OCI-LY7 (cell line): ENCODE measurements at regions not wholly inside any gene's neighbourhood (a gene's known extent, or its start where the extent isn't known, plus 50 kb on each side); places are given as distances from the start of the nearest gene placed in this dataset.

Experiments used
- BruUV-seq: library from RNA; stranded (reverse); fragments of 400-500 nt; replicated peaks from 2 replicates; lab custom pipeline; 2021; lab: Mats Ljungman, UMichigan
- CTCF ChIA-PET: fragments of 300-600 bp; sonication (Branson Sonifier 250); formaldehyde crosslinking; loops from one replicate; lab custom pipeline; 2022; ENCODE audit warnings: antibody characterized with exemption; ENCODE audit not compliant: unreplicated experiment; lab: Charles Lee
- POLR2A ChIA-PET: fragments of 300-600 bp; sonication (Branson Sonifier 250); formaldehyde crosslinking; loops from one replicate; lab custom pipeline; 2022; ENCODE audit warnings: antibody characterized with exemption; lab: Charles Lee
- DNase-seq: peaks from one replicate; pipeline ENCODE4 v3.0.0-alpha.2; 2015; ENCODE audit warnings: low spot score
- H2AFZ ChIP-seq: fragments of 200-600 bp; sonication (generic), shearing (Covaris generic); 2 replicates; pipeline ENCODE4 v1.6.1; 2014; ENCODE audit warnings: mild to moderate bottlenecking, antibody characterized with exemption, low read length, moderate library complexity
- H3K27ac ChIP-seq: fragments of 200-600 bp; sonication (generic); 2 replicates; pipeline ENCODE4 v1.5.1; 2014; ENCODE audit warnings: mixed run types, low read depth, mild to moderate bottlenecking, moderate library complexity, low read length, inconsistent platforms; ENCODE audit not compliant: poor library complexity, severe bottlenecking
- H3K36me3 ChIP-seq: fragments of 200-600 bp; sonication (generic); 2 replicates; pipeline ENCODE4 v1.6.1; 2014; ENCODE audit warnings: mild to moderate bottlenecking, antibody characterized with exemption, low read length, moderate library complexity, mixed read lengths; ENCODE audit not compliant: insufficient read depth
- H3K4me1 ChIP-seq: fragments of 200-600 bp; sonication (generic); 2 replicates; pipeline ENCODE4 v1.5.1; 2014; ENCODE audit warnings: mild to moderate bottlenecking, low read length; ENCODE audit not compliant: insufficient read depth, poor library complexity, severe bottlenecking
- H3K4me2 ChIP-seq: fragments of 200-600 bp; sonication (generic); 2 replicates; pipeline ENCODE4 v1.6.1; 2014; ENCODE audit warnings: mild to moderate bottlenecking, low read length
- H3K4me3 ChIP-seq: fragments of 200-600 bp; sonication (generic); 2 replicates; pipeline ENCODE4 v1.5.1; 2014; ENCODE audit warnings: mild to moderate bottlenecking, low read depth, low read length; ENCODE audit not compliant: poor library complexity, severe bottlenecking
- H3K79me2 ChIP-seq: fragments of 200-600 bp; sonication (generic); 2 replicates; pipeline ENCODE4 v1.6.1; 2016; ENCODE audit warnings: low read depth, mild to moderate bottlenecking, low read length, moderate library complexity, mixed read lengths; ENCODE audit not compliant: insufficient read depth
- H3K9me2 ChIP-seq: fragments of 200-600 bp; sonication (generic); 2 replicates; pipeline ENCODE4 v1.6.1; 2016; ENCODE audit warnings: mild to moderate bottlenecking, low read length, mixed read lengths; ENCODE audit not compliant: insufficient read depth
- H3K9me3 ChIP-seq: fragments of 200-600 bp; sonication (generic); 2 replicates; pipeline ENCODE4 v1.6.1; 2014; ENCODE audit warnings: mild to moderate bottlenecking, mixed run types, low read length, mixed read lengths
- H4K20me1 ChIP-seq: fragments of 200-600 bp; sonication (generic); 2 replicates; pipeline ENCODE4 v1.6.1; 2014; ENCODE audit warnings: mild to moderate bottlenecking, antibody characterized with exemption, low read length, moderate library complexity, mixed read lengths; ENCODE audit not compliant: insufficient read depth
- CTCF ChIP-seq: fragments of 200-600 bp; sonication (generic); conservative IDR thresholded peaks from 2 replicates; pipeline ENCODE4 v1.5.1; 2014; ENCODE audit warnings: mild to moderate bottlenecking, antibody characterized with exemption, low read length, moderate library complexity, mixed read lengths
- EZH2phosphoT487 ChIP-seq: fragments of 200-600 bp; sonication (generic); IDR thresholded peaks from 2 replicates; pipeline ENCODE4 v1.6.1; 2018; ENCODE audit warnings: low read depth, borderline replicate concordance, mild to moderate bottlenecking, mixed run types, antibody characterized with exemption, low read length, moderate library complexity, mixed read lengths
- intact Hi-C: fragments of 100-400 bp; cut with micrococcal nuclease; formaldehyde crosslinking; loops from one replicate; pipeline ENCODE4 v1.10.0; 2022; ENCODE audit not compliant: unreplicated experiment

GRCh38 chr4:131159261-131159660, 1989.8 kb upstream of the PCDH10 start:
- DNase-seq = no peak
- Histone ChIP-seq H4K20me1 (no peaks in the 10 kb centered on the region), H3K36me3 (no peaks in the 10 kb centered on the region), H3K9me3 (no peaks in the 10 kb centered on the region), H3K4me2 (no peak overlapping the region), H2AFZ (no peak overlapping the region), H3K27ac (no peak overlapping the region), H3K4me3 (no peak overlapping the region), H3K79me2 (no peaks in the 10 kb centered on the region), H3K4me1 (no peaks in the 10 kb centered on the region), H3K9me2 (no peaks in the 10 kb centered on the region)
- no TSS peak for BruUV-seq
- TF ChIP-seq CTCF = no peak
- TF ChIP-seq EZH2phosphoT487 = no peak
- POLR2A ChIA-PET = interaction anchor here (0.8 kb wide), 1 partner anchor 28 kb away, joined by 3 read pairs; no protein-coding TSS in a partner anchor
- intact Hi-C loops = no loop called here
- CTCF ChIA-PET = no interaction called here

- no peaks in the 10 kb centered on the region for H3K79me2 ChIP-seq
- H3K9me2 ChIP-seq = no peaks in the 10 kb centered on the region
- no TSS peak for BruUV-seq
- ChIA-PET POLR2A (no interaction called here), CTCF (no interaction called here)
- H2AFZ ChIP-seq = no peak overlapping the region
- H3K4me3 ChIP-seq = no peak overlapping the region
- H3K4me1 ChIP-seq = no peaks in the 10 kb centered on the region
- no peak overlapping the region for H3K27ac ChIP-seq
- no peak for TF ChIP-seq EZH2phosphoT487
- no peak for TF ChIP-seq CTCF
- intact Hi-C loops = no loop called here
- H3K9me3 ChIP-seq = no peaks in the 10 kb centered on the region
- DNase-seq = no peak
- H3K36me3 ChIP-seq = no peaks in the 10 kb centered on the region
- H3K4me2 ChIP-seq = no peak overlapping the region
- no peaks in the 10 kb centered on the region for H4K20me1 ChIP-seq
These were observed 1956.8 kb upstream of the PCDH10 start for GRCh38 chr4:131192318-131192717.

GRCh38 chr4:131207589-131207988, 1941.5 kb upstream of the PCDH10 start:
- Histone ChIP-seq H3K4me3 (no peak overlapping the region), H2AFZ (no peak overlapping the region), H3K79me2 (no peaks in the 10 kb centered on the region), H3K4me1 (no peaks in the 10 kb centered on the region), H3K27ac (no peak overlapping the region), H3K9me2 (no peaks in the 10 kb centered on the region), H3K9me3 (no peaks in the 10 kb centered on the region; the same call in 1 of the 2 replicates), H3K36me3 (no peaks in the 10 kb centered on the region), H4K20me1 (no peaks in the 10 kb centered on the region), H3K4me2 (no peak overlapping the region)
- BruUV-seq = no TSS peak
- no peak for DNase-seq
- intact Hi-C loops = no loop called here
- TF ChIP-seq EZH2phosphoT487 (no peak), CTCF (no peak)
- ChIA-PET POLR2A (no interaction called here), CTCF (no interaction called here)
